ENCODE measurements at regions not wholly inside any gene's neighbourhood (a gene's known extent, or its start where the extent isn't known, plus 50 kb on each side); places are given as distances from the start of the nearest gene placed in this dataset.

- FAIRE-seq, result no peak
- DNase-seq (ENCODE audit: insufficient read length, low spot score), result no peak
Measured at GRCh38 chr5:2461701-2462691, 289.5 kb downstream of the IRX2 start.

GRCh38 chr5:2460098-2460497 is 291.4 kb downstream of the IRX2 start:
- FAIRE-seq, result no peak
- no peak for DNase-seq (ENCODE audit: insufficient read length, low spot score)

- DNase-seq (ENCODE audit: insufficient read length, low spot score), result no peak
- FAIRE-seq, result no peak
Measured at GRCh38 chr5:2459251-2459650, 292.2 kb downstream of the IRX2 start.

- FAIRE-seq (no peak), DNase-seq (ENCODE audit: insufficient read length, low spot score) (no peak)
Measured at GRCh38 chr5:2455878-2456277, 295.6 kb downstream of the IRX2 start.

- DNase-seq (ENCODE audit: insufficient read length, low spot score) (no peak), FAIRE-seq (no peak)
Measured at GRCh38 chr5:2454876-2455275, 296.6 kb downstream of the IRX2 start.

- FAIRE-seq, result no peak
- DNase-seq (ENCODE audit: insufficient read length, low spot score), result no peak
Measured at GRCh38 chr5:2453781-2454180, 297.7 kb downstream of the IRX2 start.

- no peak for FAIRE-seq
- no peak for DNase-seq (ENCODE audit: insufficient read length, low spot score)
Measured at GRCh38 chr5:2451100-2451499, 300.4 kb downstream of the IRX2 start.

- no peak for FAIRE-seq
- no peak for DNase-seq (ENCODE audit: insufficient read length, low spot score)
Measured at GRCh38 chr5:2442496-2443354, 308.8 kb downstream of the IRX2 start.

- no peak for DNase-seq (ENCODE audit: insufficient read length, low spot score)
- FAIRE-seq, result no peak
Measured at GRCh38 chr5:2441495-2442180, 309.8 kb downstream of the IRX2 start.

- FAIRE-seq, result peak; percentile 95
- no peak for DNase-seq (ENCODE audit: insufficient read length, low spot score)
Measured at GRCh38 chr5:2439608-2440007, 311.9 kb downstream of the IRX2 start.

GRCh38 chr5:2433086-2433485 is 318.4 kb downstream of the IRX2 start:
- FAIRE-seq (no peak), DNase-seq (ENCODE audit: insufficient read length, low spot score) (no peak)

GRCh38 chr5:2432076-2432920 is 319.2 kb downstream of the IRX2 start:
- DNase-seq (ENCODE audit: insufficient read length, low spot score) (no peak), FAIRE-seq (no peak)

- FAIRE-seq (no peak), DNase-seq (ENCODE audit: insufficient read length, low spot score) (no peak)
Measured at GRCh38 chr5:2430606-2431005, 320.9 kb downstream of the IRX2 start.

- FAIRE-seq (no peak), DNase-seq (ENCODE audit: insufficient read length, low spot score) (no peak)
Measured at GRCh38 chr5:2427983-2428382, 323.5 kb downstream of the IRX2 start.

- FAIRE-seq (no peak), DNase-seq (ENCODE audit: insufficient read length, low spot score) (no peak)
Measured at GRCh38 chr5:2423634-2424033, 327.8 kb downstream of the IRX2 start.

- FAIRE-seq (no peak), DNase-seq (ENCODE audit: insufficient read length, low spot score) (no peak)
Measured at GRCh38 chr5:2417301-2417700, 334.2 kb downstream of the IRX2 start.

GRCh38 chr5:2415678-2416077 is 335.8 kb downstream of the IRX2 start:
- no peak for FAIRE-seq
- DNase-seq (ENCODE audit: insufficient read length, low spot score), result no peak

- DNase-seq (ENCODE audit: insufficient read length, low spot score) (no peak), FAIRE-seq (no peak)
Measured at GRCh38 chr5:2410451-2410850, 341.0 kb downstream of the IRX2 start.

- no peak for DNase-seq (ENCODE audit: insufficient read length, low spot score)
- no peak for FAIRE-seq
Measured at GRCh38 chr5:2403296-2403695, 348.2 kb downstream of the IRX2 start.

- DNase-seq (ENCODE audit: insufficient read length, low spot score) (no peak), FAIRE-seq (no peak)
Measured at GRCh38 chr5:2399804-2400203, 351.7 kb downstream of the IRX2 start.
